Heart left ventricle (tissue), 13 donors: ENCODE measurements at regions not wholly inside any gene's neighbourhood (a gene's known extent, or its start where the extent isn't known, plus 50 kb on each side); places are given as distances from the start of the nearest gene placed in this dataset.

Experiments
- CTCF ChIP-seq, 12 donors: fragments of 200-600 bp; sonication (generic) in 4 of 12; IDR thresholded peaks; one replicate each; pipeline versions ENCODE4 v1.5.0 to v1.8.0; 2018 to 2022; ENCODE audit warnings: antibody characterized with exemption in 12 of 12, mild to moderate bottlenecking in 5 of 12
- POLR2A ChIP-seq, 2 donors: fragments of 450-650 bp; IDR thresholded peaks; one replicate each; pipeline ENCODE4 v1.6.1; 2017; ENCODE audit warnings: antibody characterized with exemption in 2 of 2, mild to moderate bottlenecking in 2 of 2, moderate library complexity in 2 of 2
- donor health status: ischemic (EF 13 %, LVEDD 7.1; RV severe dilation, severe dysfunction).
- donor health status: DM: no; HTN: yes; CAD: no.
- donor health status: DM: no; HTN: no; CAD: no.
- donor health status: ischemic (EF 25% LVEDD 6.9; RV normal size, moderate dysfunction).
- donor health status: ischemic (EF 25% LVEDD 5.7; RV mildly dilated, moderate dysfunction).
- donor health status: ischemic (EF 35%, LVEDD 5.7; RV mildly dilated, moderate dysfunction).
- donor health status: nonischemic (EF 11% LVEDD 7.7; RV severe dilation, severe dysfunction).
- donor health status: DM: yes; HTN: yes; CAD: no.
- donor health status: PGD.
- donor health status: ischemic (EF 29% LVEDD 5.4; RV normal size, mild dysfunction).
- donor health status: nonischemic (EF 23%, LVEDD 6.1; RV moderate dilation, normal function).

- no peak for TF ChIP-seq POLR2A (IDR thresholded peaks at IDR 0.05)
- TF ChIP-seq CTCF (IDR thresholded peaks at IDR 0.05) = no peak
These were observed 222.3 kb upstream of the NAV3 start for GRCh38 chr12:77608271-77608824.
